ENCODE measurements at regions not wholly inside any gene's neighbourhood (a gene's known extent, or its start where the extent isn't known, plus 50 kb on each side); places are given as distances from the start of the nearest gene placed in this dataset.

- TF ChIP-seq POLR2A (IDR thresholded peaks at IDR 0.05; ENCODE audit: low read depth, low read length) = no peak
- no peak for TF ChIP-seq CTCF (IDR thresholded peaks at IDR 0.05; ENCODE audit: extremely low read depth in 1 of 2, insufficient read depth in 1 of 2, low read depth in 1 of 2, low read length in 2 of 2)
- no peak for TF ChIP-seq EZH2 (IDR thresholded peaks at IDR 0.05; ENCODE audit: borderline replicate concordance, low read depth, low read length, severe bottlenecking)
- TF ChIP-seq MAX (IDR thresholded peaks at IDR 0.05; ENCODE audit: insufficient read depth, insufficient read length) = no peak
- no peak for TF ChIP-seq POLR2AphosphoS5 (IDR thresholded peaks at IDR 0.05; ENCODE audit: insufficient read depth, low read depth, low read length)
- TF ChIP-seq MYC (IDR thresholded peaks at IDR 0.05; ENCODE audit: low read depth, low read length) = no peak
- no peak for TF ChIP-seq FOS (IDR thresholded peaks at IDR 0.05; ENCODE audit: borderline replicate concordance, insufficient read depth, low read length)
- TF ChIP-seq GATA2 (IDR thresholded peaks at IDR 0.05; ENCODE audit: insufficient read depth, insufficient read length, low read depth, low read length) = no peak
- no peak for TF ChIP-seq JUN (IDR thresholded peaks at IDR 0.05; ENCODE audit: borderline replicate concordance, insufficient read depth, insufficient read length, low read depth)
These were observed 141.5 kb upstream of the PDE10A start for GRCh38 chr6:165804331-165805066.

All from endothelial cell of umbilical vein (primary cell).